ENCODE measurements at regions not wholly inside any gene's neighbourhood (a gene's known extent, or its start where the extent isn't known, plus 50 kb on each side); places are given as distances from the start of the nearest gene placed in this dataset.

GRCh38 chr10:3723766-3724165 is 61.2 kb downstream of the KLF6 start:
- in situ Hi-C loops (cut with HindIII; ENCODE audit: low pct_unique_long_range_greater_than_20kb, low sequenced_read_pairs) = no loop called here
- no peak for DNase-seq (ENCODE audit: low read depth, low spot score)

- no peak for DNase-seq (ENCODE audit: low read depth, low spot score)
- in situ Hi-C loops (cut with HindIII; ENCODE audit: low pct_unique_long_range_greater_than_20kb, low sequenced_read_pairs) = no loop called here
Measured at GRCh38 chr10:3720228-3721019, 64.6 kb downstream of the KLF6 start.

- in situ Hi-C loops (cut with HindIII; ENCODE audit: low pct_unique_long_range_greater_than_20kb, low sequenced_read_pairs) = no loop called here
Measured at GRCh38 chr10:3719024-3719843, 65.8 kb downstream of the KLF6 start.

GRCh38 chr10:3716093-3716492 is 68.9 kb downstream of the KLF6 start:
- in situ Hi-C loops (cut with HindIII; ENCODE audit: low pct_unique_long_range_greater_than_20kb, low sequenced_read_pairs) = no loop called here
- DNase-seq (ENCODE audit: low read depth, low spot score) = no peak

More at GRCh38 chr10:3719024-3719843, 65.8 kb downstream of the KLF6 start:
- no peak for DNase-seq (ENCODE audit: low read depth, low spot score)

GRCh38 chr10:3714967-3715366 is 70.0 kb downstream of the KLF6 start:
- in situ Hi-C loops (cut with HindIII; ENCODE audit: low pct_unique_long_range_greater_than_20kb, low sequenced_read_pairs) = no loop called here
- DNase-seq (ENCODE audit: low read depth, low spot score) = no peak

GRCh38 chr10:3714531-3714930 is 70.5 kb downstream of the KLF6 start:
- DNase-seq (ENCODE audit: low read depth, low spot score) = no peak
- in situ Hi-C loops (cut with HindIII; ENCODE audit: low pct_unique_long_range_greater_than_20kb, low sequenced_read_pairs) = no loop called here

GRCh38 chr10:3712707-3713106 is 72.3 kb downstream of the KLF6 start:
- in situ Hi-C loops (cut with HindIII; ENCODE audit: low pct_unique_long_range_greater_than_20kb, low sequenced_read_pairs) = no loop called here
- DNase-seq (ENCODE audit: low read depth, low spot score) = no peak

GRCh38 chr10:3711918-3712317 is 73.1 kb downstream of the KLF6 start:
- in situ Hi-C loops (cut with HindIII; ENCODE audit: low pct_unique_long_range_greater_than_20kb, low sequenced_read_pairs) = no loop called here
- no peak for DNase-seq (ENCODE audit: low read depth, low spot score)

GRCh38 chr10:3710764-3711163 is 74.2 kb downstream of the KLF6 start:
- no peak for DNase-seq (ENCODE audit: low read depth, low spot score)
- in situ Hi-C loops (cut with HindIII; ENCODE audit: low pct_unique_long_range_greater_than_20kb, low sequenced_read_pairs) = no loop called here

GRCh38 chr10:3709456-3710060 is 75.5 kb downstream of the KLF6 start:
- no peak for DNase-seq (ENCODE audit: low read depth, low spot score)
- in situ Hi-C loops (cut with HindIII; ENCODE audit: low pct_unique_long_range_greater_than_20kb, low sequenced_read_pairs) = no loop called here

- in situ Hi-C loops (cut with HindIII; ENCODE audit: low pct_unique_long_range_greater_than_20kb, low sequenced_read_pairs) = no loop called here
- no peak for DNase-seq (ENCODE audit: low read depth, low spot score)
Measured at GRCh38 chr10:3708852-3709251, 76.2 kb downstream of the KLF6 start.

- in situ Hi-C loops (cut with HindIII; ENCODE audit: low pct_unique_long_range_greater_than_20kb, low sequenced_read_pairs) = no loop called here
- no peak for DNase-seq (ENCODE audit: low read depth, low spot score)
Measured at GRCh38 chr10:3704565-3705325, 80.3 kb downstream of the KLF6 start.

GRCh38 chr10:3702569-3702968 is 82.4 kb downstream of the KLF6 start:
- in situ Hi-C loops (cut with HindIII; ENCODE audit: low pct_unique_long_range_greater_than_20kb, low sequenced_read_pairs) = no loop called here
- no peak for DNase-seq (ENCODE audit: low read depth, low spot score)

- in situ Hi-C loops (cut with HindIII; ENCODE audit: low pct_unique_long_range_greater_than_20kb, low sequenced_read_pairs) = no loop called here
- no peak for DNase-seq (ENCODE audit: low read depth, low spot score)
Measured at GRCh38 chr10:3702056-3702546, 82.9 kb downstream of the KLF6 start.

GRCh38 chr10:3701491-3701890 is 83.5 kb downstream of the KLF6 start:
- DNase-seq (ENCODE audit: low read depth, low spot score) = no peak
- in situ Hi-C loops (cut with HindIII; ENCODE audit: low pct_unique_long_range_greater_than_20kb, low sequenced_read_pairs) = no loop called here

- no peak for DNase-seq (ENCODE audit: low read depth, low spot score)
- in situ Hi-C loops (cut with HindIII; ENCODE audit: low pct_unique_long_range_greater_than_20kb, low sequenced_read_pairs) = no loop called here
Measured at GRCh38 chr10:3700531-3701076, 84.4 kb downstream of the KLF6 start.

- in situ Hi-C loops (cut with HindIII; ENCODE audit: low pct_unique_long_range_greater_than_20kb, low sequenced_read_pairs) = no loop called here
- DNase-seq (ENCODE audit: low read depth, low spot score) = no peak
Measured at GRCh38 chr10:3699916-3700315, 85.1 kb downstream of the KLF6 start.
